Kidney glomerular epithelial cell (primary cell): ENCODE measurements at regions not wholly inside any gene's neighbourhood (a gene's known extent, or its start where the extent isn't known, plus 50 kb on each side); places are given as distances from the start of the nearest gene placed in this dataset.
A peak's percentile ranks its signal among the peaks of the same experiment; 100 is the strongest.

ENCODE experiments used
- DNase-seq: peaks from one replicate; lab custom pipeline; 2025; lab: John Stamatoyannopoulos, UW

DNA sequence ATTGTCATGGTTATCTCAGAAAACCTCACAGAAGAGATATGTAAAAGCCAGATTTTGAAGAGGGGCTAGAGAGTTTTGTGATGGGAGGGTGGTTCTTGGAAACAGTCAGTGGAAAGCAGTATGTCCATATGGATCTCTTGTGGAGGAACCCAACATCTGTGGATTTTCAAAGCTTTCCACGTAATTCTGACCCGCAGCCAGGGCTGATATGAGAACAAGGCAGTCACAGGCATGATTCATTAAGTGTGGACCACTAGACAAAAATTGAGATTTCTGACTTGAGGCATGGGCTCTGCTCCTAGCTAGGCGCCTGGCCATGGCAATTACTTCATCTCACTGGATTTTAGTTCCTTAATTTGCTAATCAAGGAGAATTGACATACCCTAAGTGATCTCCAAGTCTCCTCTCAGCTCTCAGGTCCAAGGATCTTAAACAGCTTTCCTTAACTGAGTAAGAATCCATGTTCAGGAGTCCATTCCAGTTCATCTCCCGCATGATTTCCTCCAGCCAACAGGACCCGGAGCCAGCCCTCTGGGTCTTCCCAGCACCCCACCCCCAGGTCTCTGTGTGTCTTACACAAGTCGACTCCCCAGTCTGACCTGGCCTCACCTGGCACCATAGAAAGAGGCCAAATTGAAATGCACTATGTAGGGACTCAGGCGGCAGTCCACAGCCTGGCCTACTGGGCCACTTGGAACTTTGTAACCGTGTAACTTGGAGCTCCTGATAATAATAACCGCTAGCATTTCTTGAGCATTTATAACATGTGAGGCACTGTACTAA is 176.3 kb upstream of the PARP11 start:
- no peak for DNase-seq

GRCh38 chr12:4047421-4047820 is 174.2 kb upstream of the PARP11 start:
- no peak for DNase-seq

DNA sequence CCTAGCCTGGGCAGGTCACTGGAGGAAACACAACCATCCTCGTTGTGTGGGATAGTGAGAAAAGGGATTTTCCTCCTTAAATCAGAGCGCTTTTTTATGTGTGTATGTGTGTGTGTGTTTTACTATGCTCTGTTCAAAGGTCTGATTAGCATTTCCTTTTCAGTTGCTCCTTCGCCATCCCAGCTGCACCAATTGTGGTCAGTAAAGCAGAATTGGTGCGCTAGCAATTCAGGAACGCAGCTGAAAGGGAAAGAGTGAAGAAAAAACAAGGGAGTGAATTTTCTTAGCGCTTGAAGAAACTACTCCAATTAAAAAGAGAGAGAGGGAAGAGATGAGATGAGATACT is 173.3 kb upstream of the PARP11 start:
- DNase-seq = no peak

DNA sequence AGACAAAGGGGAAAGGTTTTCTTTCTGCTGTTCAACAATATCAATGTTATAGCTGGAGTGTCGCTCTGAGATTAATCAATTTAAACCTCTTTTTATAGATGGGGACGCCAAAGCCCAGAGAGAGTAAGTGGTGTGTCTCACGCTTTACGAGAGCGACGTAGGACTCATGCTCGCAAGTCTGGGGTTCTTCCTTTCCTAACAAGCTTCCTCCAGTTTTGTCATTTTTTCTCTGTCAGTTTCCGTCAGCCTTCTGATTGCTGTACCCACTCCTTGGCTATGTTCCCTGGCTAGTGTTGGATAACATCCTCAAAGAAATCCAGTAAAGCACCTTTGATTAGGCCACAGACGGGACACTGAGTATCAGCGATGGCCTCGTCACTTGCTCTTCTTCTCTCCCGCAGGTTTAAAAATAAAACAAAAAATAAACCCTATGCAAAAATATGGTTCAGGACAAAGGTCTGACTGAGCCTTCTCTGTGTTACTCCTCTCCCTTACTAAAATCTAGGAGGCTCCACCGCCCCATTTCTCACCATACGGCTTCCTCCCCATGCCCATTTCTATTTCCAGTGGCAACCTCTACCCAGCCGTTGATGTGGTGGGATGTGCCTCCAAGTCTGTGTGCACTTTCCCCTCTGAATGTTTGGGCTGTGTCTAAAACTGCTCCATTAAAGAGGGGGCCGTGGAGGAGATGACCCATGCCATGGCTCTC is 172.7 kb upstream of the PARP11 start:
- DNase-seq = no peak

DNA sequence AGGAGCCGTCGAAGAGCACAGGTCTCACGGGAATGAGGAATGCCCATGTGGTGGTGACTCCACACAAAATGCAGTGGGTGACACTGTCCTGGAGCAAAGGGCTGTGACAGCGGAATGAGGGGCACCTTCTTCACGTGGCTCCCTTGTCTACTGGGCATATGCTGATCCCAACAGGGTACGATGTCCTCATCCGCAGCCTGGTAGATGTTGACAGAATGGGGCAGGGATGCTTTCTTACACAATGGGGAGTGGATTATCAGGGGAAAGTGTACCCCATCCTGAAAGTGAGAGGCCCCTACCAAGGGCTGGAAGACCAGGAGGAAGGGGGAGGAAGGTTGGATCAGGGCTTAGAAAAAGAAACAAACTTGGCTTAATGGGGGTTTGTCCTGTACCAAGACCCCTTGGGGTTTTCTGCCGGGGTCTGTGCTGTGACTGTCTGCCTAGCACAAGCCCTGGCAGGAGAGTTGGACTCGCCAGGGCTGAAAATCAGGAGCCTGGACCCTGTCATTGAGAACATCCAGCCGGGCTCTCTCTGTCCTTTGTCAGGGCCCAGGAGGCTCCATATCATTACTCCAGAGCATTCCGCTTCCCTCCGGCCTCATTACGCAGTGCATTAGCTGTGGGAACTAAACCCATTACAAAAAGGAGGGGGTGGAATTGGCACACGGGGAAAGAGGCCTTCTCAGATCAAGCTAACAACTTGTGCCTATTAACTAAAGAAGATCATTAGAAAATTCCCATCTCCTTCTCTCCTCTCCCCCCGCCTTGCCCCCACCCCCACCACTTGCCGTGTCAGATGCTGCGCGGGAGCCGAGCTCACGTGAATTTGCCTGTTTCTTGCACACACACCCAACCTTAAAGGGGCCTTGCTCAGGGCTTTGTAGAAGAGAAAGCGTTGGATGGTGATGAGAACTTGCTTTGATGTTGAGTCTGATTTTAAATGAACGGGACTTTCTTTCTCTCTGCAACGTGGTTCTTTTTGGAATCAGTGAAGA is 171.8 kb upstream of the PARP11 start:
- DNase-seq = no peak

- no peak for DNase-seq
Measured at GRCh38 chr12:4044101-4044500, 170.9 kb upstream of the PARP11 start.

DNA sequence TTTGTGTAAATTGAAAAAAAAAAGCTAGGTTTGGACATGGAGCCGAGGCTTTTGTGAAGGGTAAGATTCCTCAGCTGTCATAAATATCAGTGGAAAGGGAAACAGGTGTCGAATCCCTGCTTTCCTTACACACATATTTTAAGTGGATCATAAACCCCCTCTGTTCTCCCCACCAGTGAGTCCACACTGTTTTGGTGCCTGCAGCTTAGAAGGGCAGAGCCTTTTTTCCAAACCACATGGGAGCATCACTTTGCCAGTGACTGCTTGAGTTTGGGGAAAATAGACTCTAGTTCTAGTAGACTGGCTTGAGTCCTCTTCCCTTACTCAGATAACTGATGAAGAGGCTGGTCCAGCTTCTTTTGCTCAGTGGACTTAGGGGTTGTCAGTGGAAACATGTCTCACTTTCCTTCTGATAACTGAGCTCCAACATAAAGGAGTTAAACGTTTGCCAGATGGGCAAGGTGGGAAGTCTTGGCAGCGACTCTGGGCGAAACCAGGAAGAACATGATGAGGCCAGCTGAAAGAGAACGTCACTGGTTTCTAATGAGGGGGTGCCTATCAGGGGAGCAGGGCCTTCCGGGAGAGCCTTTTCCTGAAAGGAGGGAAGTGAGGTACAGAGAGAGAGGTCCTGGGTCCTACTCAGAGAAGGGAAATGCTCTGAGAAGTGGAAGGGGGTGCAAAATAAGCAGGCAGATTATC is 168.1 kb upstream of the PARP11 start:
- no peak for DNase-seq

GRCh38 chr12:4039931-4040330 is 166.7 kb upstream of the PARP11 start:
- no peak for DNase-seq

DNA sequence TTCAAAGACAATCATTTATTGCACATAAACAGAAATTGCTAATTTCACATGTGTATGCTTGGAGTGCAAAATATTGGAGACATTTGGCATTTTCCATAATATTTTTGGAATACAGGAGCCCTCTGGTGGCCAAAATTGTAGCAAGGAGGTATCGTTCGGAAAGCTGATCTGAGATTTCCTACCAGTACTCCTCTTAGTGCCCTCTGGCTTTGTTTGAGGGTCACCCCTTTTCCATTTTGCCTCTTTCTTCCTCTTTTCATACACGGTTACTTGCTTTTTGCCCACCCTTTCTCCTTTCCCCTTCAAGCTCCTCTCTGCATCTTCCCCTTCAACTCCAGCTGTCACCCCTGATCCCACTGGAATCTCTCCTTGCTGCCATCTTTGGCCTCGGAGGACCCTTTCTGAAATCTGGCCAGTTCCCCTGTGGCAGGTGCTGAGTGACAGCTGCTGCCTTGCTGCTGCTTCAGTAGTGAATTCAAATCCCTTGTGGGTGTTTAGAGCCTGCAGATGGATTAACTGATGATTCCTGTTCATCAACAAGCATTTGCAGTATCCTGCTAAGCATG is 164.6 kb upstream of the PARP11 start:
- peak; percentile 37 for DNase-seq

GRCh38 chr12:4036671-4037271 is 163.6 kb upstream of the PARP11 start:
- DNase-seq = peak; percentile 32

DNA sequence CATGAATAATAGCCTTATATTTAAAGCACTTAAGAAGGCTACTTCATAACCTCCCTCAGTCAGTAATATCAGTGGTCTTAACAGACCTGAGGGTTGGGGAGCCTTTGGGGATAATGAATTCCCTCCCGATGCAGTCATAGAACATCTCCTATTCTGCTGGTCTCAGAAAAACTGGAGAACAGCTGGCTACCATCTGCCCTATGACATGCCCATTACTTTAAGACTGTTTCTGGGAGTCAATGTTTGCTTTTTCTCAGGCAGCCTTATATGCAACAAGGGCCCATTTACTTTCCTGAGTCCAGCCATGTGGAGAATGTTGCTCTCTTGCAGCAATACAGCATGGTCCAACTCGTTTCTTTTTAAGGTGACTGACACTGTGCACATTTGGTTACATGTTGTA is 161.7 kb upstream of the PARP11 start:
- DNase-seq = no peak

- DNase-seq = no peak
Measured at GRCh38 chr12:4032924-4033615, 159.9 kb upstream of the PARP11 start.

- DNase-seq = no peak
Measured at GRCh38 chr12:4031703-4032291, 158.6 kb upstream of the PARP11 start.

- peak; percentile 85 for DNase-seq
Measured at GRCh38 chr12:4030929-4031702, 157.9 kb upstream of the PARP11 start.

- DNase-seq = no peak
Measured at GRCh38 chr12:4027412-4027811, 154.2 kb upstream of the PARP11 start.

DNA sequence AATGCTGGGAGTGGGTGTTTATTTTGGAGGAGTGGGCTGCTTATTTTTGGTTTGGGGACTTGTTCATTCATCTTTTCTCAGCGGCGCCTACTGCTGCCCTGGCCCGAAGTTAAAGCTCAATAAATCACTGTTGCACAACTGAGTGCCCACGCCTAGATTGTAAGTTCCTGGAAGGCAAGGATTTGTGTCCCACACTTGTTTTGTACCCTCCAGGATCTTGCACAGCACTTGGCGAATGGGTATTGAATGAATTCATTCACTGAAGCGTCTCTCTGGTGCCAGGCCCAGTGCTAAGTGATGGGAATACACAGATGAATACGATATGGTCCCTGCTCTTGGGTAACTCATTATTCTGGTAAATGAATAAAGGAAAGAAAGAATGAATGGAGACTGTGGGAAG is 153.3 kb upstream of the PARP11 start:
- no peak for DNase-seq

GRCh38 chr12:4026020-4026358 is 152.8 kb upstream of the PARP11 start:
- DNase-seq = no peak

DNA sequence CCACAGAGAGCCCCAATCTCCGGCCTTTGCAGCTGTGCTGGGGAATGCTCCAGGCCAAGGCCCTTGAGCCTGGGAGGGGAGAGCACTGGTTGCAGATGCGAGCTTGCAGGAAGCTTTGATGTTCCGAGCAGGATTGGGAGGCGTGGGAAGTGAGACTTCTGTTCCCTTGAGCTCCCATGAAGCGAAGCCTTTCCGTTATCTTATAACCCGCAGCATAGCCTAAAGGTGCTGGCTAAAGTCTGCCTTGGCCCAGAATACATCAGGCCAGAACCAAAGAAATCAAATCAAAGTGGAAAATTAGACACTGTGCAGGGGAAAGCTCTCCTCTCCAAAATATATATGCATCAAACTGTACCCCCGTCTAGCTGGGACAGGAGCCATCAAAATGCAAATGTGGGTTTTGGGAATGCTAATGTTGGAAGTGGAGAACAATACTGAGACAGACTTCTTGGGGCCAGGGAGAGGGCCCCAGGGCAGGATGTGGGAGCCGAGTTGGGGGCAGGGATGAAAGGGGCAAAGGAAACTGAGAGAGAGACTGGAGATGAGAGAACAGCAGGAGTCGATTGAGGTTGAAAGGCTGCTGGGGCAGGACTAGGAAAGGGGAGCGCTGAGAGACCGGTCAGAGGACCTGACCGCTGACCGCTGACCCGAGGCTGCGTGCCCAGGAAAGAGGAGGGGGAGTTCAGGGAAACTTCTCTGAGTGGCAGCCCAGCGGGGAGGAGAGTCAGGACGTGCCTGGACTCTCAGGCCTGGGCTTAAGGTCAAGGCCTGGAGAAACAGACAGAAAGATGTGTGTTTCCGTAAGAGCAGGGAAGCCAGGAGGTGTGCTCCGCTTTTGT is 152.2 kb upstream of the PARP11 start:
- no peak for DNase-seq

GRCh38 chr12:4024701-4025100 is 151.5 kb upstream of the PARP11 start:
- no peak for DNase-seq
